ENCODE measurements at regions not wholly inside any gene's neighbourhood (a gene's known extent, or its start where the extent isn't known, plus 50 kb on each side); places are given as distances from the start of the nearest gene placed in this dataset.

DNA sequence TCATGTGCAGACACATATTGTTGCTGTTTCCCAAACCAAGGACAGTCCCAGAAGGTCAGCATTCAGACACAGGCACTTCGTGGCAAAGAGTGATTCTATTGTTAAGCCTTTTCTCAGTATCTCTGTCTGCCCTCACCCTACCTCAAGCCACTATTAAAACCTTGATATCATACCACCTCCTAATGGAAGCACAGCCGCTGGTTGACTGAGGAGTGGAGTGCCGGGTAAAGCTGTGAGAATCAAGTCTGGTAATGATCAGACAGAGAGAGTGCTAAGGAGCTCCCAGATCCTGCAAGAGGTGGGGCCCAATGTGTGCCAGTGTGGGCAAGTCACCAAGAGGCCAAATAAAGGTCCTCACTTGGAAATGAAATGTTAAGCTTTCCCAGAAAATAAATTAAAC is 819.5 kb downstream of the BCL11A start:
- DNase-seq (ENCODE audit: low read depth in 2 of 2): no peak

DNA sequence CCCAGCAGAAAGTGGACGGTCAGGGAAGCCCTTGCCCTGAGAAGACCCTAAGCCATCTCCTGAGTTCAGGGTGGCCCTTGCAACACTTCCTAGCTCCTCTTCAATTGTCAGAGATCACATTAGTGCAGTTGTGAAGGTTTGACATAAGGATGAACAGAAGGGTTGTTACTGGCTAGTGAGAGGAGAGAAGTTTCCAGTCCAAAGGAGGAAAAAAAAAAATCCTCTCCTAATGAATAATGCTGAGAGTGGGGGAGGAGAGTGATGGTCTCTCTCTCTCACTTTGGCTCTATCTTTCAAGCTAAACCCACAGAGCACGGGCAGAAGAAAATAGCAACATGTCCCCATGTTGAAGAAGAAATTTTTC is 819.9 kb downstream of the BCL11A start:
- DNase-seq (ENCODE audit: low read depth in 2 of 2): no peak

DNA sequence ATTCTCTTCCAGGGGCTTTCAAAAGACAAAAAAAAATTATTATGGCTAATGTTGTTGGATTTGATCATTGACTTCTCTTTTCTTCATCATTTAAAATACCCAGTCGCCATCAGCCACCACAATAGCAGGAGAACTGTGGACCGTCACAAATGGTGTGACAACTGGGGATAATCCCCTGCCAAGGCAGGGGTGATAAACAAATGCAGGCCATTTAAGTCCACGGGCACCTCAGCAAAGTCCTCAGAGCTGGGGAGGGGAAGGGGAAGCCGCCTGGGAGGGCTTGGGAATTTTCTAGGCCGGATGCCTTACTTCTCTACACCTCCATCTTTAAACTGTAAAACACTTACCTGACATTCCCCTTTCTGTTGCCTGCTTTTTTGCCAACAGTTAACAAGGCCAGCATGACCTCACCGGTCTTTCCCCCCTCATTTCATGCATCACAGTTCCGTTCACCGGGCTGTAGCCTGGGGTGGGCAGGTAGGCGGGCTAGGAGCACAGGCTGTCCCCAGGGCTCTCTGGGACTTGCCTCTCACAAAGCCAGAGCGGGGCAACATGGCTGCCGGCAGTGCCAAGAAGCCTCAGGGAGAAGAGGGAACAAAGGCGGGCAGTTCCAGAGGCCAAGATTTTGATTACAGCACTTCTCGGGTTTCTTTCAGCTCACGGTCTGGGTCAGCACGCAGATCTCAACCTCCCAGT is 820.4 kb downstream of the BCL11A start:
- DNase-seq (ENCODE audit: low read depth in 2 of 2): no peak

DNA sequence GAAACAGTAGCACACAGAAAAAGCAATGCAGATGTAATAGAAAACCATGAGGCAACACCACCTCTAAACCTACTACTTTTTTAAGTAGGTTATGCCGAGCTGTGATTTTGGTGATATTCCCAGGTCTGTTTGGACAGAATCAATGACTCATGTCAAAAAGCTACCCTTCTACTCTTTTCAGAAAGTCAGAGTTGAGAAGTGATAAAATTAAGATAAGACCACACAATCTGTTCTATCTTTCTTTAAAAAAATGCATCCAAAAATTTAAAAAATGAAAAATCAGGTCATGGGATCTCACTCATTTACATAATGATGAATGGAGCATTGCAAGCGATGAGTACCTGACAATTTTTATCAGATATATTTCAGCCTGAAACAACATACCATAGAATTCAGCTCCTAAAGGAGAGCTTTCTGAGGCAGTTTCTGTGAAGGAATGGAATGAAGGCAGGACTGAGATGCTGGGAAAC is 826.3 kb downstream of the BCL11A start:
- DNase-seq (ENCODE audit: low read depth in 2 of 2): no peak

DNA sequence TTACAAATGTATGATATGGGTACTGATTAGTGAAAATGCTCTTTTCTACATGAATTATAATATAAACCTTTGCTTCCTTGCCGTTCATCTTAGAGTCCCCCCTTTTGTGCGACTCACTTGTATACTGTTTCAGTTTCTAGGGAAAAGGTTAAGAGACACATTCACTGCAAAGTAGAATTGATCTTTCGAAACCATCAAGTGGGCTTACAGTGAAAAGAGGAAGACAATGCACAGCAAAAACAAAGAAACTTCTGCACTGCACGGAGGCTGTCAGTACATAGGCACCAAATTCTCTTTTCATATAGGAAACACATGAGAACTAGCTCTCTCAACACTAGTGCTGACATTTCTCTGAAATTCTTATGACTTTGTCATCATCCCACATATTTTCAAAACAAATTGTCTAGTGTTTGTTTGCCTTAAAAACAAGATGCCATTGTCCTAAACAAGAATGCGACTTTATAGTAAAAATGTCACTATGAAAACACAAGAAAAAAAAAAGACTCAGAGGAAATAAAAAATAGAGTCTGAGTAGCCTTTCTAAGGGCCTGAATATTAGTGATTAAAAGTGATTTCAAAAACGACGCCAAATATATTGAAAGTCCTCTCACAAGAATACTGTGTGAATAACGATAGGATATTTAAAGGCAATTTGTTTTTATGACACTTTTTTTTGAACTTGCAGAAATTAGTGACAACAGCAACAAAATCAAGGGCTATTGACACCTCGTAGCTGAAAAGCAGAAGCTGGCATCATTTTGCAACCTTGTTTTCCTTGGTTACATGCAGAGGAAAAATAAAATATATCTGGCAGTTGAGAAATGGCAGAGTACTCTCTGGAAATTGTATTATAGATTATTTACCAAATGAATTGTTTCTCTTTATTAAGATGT is 827.0 kb downstream of the BCL11A start:
- DNase-seq (ENCODE audit: low read depth in 2 of 2): no peak

DNA sequence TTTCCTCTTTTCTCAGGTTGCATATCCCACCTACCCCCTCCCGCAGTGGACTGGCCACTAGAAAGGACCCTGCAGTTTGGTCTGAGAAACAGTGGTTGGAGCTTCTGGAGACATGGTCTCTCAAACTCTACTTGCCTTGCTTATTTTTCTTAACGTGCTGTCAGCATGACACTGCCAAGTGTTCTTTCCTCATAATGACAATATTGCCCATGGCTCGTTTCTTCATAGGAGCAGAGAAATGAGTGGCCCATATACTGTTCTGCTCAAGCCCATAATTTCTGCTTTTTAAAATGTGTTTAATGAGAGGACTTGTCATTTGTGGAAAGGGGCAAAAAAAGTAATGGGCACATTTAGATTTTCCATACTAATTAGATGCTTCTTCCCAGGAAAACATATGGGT is 828.7 kb downstream of the BCL11A start:
- no peak for DNase-seq (ENCODE audit: low read depth in 2 of 2)

DNA sequence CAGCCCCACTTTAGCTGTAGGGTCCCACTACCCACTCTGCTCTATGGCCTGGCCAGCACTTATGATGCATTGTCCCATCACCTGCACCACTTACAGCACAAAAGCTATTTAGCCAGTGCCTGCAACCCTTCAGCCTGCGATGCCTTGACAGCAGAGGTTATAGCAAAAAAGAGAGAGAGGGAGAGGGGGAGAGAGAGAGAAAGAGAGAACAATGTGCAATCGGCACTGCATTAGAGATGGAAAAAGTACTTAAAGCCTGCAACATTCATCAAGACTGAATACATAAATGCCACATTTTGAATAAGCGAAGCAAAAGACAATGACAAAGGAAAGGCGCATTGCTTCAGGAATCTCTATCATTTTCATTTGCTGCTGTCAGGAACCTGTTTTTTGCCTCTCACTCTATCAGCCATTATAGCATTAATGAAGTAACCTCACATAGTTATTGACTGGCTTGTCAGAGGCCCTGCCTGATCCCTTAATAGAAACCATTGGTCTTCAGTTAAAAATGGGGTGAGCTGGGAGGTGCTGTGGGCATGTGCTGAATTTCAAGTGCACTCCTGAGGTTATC is 833.1 kb downstream of the BCL11A start:
- DNase-seq (ENCODE audit: low read depth in 2 of 2): no peak

DNA sequence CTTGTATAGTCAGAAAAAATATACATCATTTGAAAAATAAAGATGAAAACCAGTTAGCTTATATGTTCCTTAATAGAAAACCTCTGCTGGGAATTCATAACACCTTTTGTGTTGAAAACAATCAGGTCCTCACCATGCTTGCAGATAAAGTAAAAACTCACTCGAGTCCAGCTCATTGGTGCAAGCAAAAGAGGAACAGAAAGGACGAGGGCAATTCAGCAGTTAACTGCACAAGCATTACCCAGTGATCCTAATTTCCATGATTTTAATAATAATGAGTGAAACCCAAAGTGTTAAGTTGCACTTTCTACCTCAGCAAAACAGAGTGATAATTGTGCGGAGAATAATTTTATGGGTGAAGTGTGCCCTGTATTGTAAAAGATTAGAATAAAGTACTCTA is 839.9 kb downstream of the BCL11A start:
- DNase-seq (ENCODE audit: low read depth in 2 of 2): no peak

DNA sequence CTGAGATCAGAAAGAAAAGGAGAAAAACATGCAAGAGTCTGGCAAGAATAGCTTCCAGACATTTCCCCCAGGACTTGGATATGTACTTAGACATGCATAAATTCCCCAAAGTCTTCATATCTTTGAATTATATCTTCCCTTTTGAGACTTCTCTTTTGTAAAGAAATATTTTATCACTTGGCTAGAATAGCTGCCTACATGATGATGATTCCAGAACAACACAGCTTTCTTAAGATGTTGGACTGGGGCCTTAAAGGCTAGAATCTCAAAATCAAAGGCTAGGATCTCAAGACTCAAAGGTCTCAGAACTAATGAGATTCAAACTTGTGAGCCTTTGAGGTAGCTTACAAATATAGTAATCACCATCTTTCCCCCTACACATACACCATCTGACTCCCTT is 842.3 kb downstream of the BCL11A start:
- no peak for DNase-seq (ENCODE audit: low read depth in 2 of 2)

DNA sequence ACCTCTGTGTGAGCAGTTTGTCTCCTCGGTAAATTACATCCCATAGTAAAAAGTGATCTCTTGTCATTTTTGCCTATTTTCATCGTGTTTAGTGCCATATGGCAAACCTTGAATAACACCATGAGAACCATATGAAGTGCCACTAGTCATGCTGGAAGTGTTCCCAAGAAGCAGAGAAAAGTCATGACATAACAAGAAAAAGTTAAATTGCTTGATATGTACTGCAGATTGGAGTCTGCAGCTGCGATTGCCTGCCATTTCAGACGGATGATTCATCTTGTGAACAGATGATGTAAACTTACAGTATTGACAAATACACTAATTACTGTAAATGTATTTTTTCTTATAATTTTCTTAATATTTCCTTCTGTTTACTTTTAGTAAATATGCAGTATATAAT is 846.7 kb downstream of the BCL11A start:
- DNase-seq (ENCODE audit: low read depth in 2 of 2): no peak

DNA sequence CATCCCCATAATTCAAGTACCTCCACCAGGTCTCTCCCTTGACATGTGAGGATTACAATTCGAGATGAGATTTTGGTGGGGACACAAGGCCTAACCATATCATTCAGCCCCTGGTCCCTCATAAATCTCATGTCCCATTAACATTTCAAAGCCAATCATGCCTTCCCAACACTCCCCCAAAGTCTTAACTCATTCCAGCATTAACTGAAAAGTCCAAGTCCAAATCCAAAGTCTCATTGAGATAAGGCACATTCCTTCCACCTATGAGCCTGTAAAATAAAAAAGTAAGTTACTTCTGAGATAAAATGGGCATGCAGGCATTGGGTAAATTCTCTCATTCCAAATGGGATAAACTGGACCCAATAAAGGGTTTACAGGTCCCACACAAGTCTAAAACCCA is 849.7 kb downstream of the BCL11A start:
- DNase-seq (ENCODE audit: low read depth in 2 of 2): no peak

DNA sequence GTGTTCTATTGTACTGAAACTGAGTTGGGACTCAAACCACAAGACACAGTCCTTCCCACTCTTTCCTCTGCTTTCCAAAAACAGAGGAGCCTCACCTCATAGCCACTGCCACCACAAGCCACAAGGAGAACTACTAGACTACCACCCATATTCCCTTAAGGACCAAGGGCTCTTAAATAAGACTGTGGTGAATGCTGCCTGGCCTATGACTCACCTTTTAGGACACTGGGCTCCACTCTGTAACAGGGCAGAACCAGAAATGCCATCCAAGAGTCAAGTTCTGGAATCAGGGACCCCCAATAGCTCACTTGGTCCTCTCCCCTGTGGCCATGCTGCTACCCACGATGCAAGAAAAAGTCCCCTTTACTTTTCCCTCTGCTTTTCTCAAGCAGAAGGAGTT is 851.4 kb downstream of the BCL11A start:
- DNase-seq (ENCODE audit: low read depth in 2 of 2): no peak

DNA sequence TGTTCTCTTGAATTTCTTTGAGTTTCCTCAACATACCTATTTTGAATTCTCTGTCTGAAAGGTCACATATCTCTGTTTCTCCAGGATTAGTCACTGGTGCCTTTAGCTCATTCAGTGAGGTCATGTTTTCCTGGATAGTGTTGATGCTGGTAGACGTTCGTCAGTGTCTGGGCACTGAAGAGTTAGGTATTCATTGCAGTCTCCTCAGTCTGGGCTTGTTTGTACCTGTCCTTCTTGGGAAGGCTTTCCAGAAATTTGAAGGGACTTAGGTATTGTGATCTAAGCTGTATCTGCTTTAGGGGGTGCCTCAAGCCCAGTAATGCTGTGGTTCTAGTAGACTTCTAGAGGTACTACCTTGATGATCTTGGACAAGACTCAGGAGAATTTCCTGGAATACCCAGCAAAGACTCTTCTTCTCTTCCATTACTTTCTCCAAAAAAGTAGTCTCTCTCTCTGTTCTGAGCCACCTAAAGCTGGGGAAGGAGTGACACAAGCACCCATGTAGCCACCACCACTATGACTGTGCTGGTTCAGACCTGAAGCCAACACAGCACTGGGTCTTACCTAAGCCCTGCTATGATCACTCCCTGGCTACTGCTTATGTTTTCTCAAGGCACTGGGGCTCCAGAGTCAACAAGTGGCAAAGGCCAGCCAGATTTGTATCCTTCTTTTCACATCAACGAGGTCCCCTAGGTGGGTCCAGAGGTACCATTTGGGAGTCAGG is 852.0 kb downstream of the BCL11A start:
- DNase-seq (ENCODE audit: low read depth in 2 of 2): no peak

DNA sequence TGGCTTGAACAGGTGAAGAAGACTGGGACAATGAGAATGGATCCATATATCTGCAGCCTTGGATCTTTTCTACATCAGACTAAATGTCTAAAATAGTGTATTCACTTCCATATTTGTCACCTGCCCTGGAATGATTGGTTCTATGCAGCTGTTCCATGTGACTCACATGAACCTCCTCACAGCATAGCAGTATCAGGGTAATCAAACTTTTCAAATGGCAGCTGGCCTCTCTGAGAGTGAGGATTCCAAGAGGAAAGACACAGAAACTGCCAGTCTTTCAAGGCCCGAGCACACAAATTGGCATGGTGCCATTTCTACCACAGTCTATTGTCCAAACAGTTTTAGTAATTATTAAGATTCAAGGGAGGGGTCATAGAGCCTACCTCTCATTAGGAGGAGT is 859.3 kb downstream of the BCL11A start:
- DNase-seq (ENCODE audit: low read depth in 2 of 2): no peak

DNA sequence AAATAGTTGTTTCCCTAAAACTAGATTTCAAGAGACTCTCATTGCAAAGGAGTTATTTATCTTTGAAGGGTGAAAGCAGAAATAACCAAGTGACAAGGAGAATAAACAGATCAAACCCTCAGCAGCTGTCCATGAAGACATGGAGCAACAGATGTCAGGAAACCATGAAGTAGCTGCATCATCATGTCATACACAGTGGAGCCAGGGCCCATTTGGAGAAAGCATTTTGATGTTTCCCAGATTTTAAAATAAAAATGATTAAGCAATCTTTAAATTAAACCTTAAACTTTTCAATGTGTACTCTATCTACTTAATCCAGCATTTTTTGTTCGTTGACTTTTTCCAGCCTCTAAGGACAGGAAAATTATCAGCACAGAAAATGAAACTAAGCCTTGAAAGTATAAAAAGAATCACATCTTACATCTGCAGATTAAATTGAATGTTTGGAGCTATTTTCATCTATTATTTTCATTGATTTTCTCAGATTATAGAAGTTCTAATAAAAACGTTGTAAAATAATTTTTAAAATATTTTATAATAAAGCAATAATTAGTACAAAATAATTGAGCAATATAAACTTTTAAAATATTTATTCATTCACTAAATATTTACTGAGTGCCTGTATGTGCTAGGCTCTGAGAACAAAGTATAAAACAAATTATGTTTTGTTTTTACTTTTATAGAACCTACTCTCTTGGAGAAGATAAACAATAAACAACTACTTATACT is 860.1 kb downstream of the BCL11A start:
- DNase-seq (ENCODE audit: low read depth in 2 of 2): no peak

DNA sequence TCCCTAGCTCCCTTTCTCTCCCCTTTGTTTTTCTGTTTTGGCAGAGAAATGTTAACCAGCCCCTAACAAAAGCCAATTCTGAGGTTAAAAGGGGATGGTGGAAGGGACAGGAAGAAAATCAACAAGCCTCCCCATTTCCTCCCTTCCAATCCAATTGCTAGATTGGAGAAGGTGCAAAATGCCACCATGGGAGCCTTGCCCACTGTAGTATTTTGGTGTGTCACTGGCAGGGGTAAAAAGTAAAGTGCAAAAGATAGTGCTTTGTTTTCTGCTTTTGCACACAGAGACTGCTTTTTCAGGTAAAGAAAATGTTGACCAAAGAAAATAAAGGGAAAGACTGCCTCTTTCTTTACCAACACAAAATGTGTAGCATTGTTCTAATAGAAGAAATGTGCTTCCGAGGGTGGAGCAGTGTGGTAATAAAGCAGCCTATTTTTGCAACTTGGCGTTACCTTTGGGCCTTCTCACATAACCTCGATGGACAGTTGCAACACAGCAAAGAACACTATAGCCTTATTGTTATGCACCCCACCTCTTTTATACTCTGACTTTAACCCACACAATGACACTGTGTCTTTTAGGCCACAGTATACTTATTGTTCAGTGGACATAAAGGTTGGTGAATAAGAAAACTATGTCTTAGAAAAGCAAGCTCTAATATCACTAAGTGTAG is 861.8 kb downstream of the BCL11A start:
- DNase-seq (ENCODE audit: low read depth in 2 of 2): no peak

DNA sequence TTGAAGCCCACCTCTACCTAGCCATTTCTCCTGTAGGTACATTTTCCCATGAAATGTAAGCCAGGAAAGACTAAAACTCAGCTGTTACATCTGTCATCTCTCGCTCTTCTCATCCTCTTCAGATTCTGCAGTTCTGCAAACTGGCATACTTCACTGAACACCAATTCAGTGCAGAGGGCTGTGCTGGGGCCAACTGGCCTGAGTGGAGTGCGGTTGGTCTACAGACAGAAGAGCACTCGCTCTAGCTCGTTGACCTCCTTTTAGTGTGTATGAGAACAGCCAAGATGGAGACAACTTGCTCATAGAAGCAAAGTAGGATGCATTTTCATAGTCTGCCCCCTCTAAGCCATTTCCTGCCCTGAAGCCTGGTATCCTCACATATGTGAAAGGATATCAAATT is 862.6 kb downstream of the BCL11A start:
- DNase-seq (ENCODE audit: low read depth in 2 of 2): no peak

DNA sequence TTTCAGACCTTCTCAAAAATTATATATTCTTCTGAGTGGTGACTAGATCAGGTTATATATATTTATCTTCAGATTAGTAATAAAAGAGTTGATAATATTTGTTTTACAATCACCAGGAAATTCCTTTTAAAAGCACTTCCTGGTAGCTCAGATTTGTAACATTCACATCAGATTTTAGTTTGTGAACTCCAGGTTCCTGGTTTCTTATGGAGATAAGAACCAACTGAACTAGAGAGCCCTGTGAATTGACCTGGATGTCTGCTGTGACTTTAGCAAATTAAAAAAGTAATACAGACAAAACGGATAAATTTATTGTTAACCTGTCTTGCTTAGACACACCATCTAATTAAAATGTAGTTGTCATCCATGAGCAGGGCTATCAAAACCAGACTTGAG is 868.7 kb downstream of the BCL11A start:
- no peak for DNase-seq (ENCODE audit: low read depth in 2 of 2)

DNA sequence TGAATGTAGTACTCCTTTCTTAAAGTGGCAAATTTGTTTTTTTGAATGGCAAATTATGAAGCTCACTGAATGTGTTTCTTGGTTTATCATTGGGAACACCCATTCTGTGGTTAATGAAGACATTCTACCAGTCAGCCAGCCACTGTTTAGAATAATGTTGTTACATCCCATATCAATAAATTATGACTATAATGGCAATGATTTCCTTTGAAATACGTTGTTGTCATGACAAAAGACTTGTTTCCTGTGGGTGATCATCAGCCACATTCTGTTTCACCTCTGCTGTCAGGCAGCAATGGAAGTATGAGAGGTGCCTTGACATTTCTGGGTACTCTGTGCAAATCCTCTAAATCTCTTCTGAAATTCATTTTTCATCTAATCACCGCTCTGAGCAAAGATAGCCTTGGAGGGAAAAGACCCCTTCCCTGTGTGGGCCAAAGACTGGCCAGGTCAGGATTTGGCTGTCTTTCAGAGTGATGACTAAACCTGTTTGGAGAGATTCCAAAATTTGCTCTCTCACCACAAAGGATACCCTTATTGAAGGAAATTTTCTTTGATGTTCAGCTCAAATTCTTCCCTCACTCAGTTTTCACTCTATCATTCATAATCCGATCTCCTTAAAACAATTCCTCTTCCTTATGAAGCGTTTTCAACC is 869.2 kb downstream of the BCL11A start:
- DNase-seq (ENCODE audit: low read depth in 2 of 2): no peak

DNA sequence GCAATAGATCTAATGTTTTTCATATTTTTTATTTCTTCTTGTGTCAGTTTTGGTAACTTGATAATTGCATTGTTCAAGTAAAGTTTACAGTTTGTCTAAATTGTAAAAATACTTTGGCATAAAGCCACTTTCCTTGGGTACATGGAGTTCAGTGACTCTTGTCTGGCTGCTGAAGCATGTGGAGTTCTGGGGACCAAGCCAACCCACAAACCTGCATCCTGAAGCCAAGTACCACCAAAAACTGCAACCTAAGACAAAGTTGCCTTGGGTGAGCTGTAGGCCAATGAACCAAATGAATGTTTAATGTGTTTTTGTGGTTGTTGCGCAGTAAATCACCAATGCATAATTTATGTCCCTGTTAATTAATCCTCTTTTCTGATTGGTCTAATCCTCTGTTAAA is 872.6 kb downstream of the BCL11A start:
- no peak for DNase-seq (ENCODE audit: low read depth in 2 of 2)

DNA sequence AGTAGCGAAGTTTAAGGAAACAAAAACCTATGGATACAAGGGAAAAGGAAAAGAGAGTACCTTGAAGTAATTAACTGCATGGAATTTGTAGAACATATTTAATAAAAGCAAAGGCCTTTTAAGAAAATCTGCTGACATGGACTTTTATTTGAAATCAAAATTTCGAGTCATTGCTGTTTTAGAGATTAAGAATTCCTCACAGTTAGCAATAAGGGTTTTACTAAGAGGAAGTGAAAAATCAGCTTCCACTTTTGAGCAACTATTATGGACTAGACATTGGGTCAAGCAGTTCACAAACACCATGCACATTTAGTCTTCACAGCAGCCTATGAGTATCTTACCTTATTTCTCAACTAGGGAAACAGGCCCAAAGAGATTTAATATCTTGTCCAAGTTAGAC is 876.3 kb downstream of the BCL11A start:
- DNase-seq (ENCODE audit: low read depth in 2 of 2): no peak
